Prostate gland (tissue), 2 donors: ENCODE measurements at regions not wholly inside any gene's neighbourhood (a gene's known extent, or its start where the extent isn't known, plus 50 kb on each side); places are given as distances from the start of the nearest gene placed in this dataset.

Experiments used
- POLR2A ChIP-seq: fragments of 450-650 bp; IDR thresholded peaks from one replicate; pipeline ENCODE4 v1.6.1; 2016; ENCODE audit warnings: antibody characterized with exemption, mild to moderate bottlenecking
- TF ChIP-seq, protein P1 (sequence below), 4 experiments: fragments of 200-600 bp in 2 of 4; fragments of 450-650 bp in 2 of 4; sonication (generic) in 2 of 4; IDR thresholded peaks; 1 replicate in 3 of 4; 2 replicates in 1 of 4; pipeline ENCODE4 v1.5.1; 2016 to 2019; ENCODE audit warnings: antibody characterized with exemption in 4 of 4, mild to moderate bottlenecking in 2 of 4, moderate library complexity in 2 of 4

DNA sequence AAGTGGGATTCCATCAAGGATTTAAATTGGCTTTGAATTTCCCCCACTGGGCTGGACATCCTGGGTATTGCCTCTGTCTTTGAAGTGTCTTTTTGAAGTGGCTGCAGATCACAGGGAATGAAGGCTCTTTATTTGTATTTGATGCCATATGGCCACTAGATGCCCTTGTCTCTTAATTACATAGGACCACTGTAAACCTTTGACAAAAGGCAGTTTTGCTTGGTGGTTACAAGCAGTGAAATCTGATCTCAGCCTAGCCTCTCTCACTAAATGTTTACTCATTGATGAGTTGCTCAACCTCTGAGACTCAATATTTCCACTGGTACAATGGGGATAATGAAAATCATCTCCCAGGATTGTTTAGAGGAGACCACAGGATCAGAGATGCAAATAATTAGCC, 102.2 kb downstream of the INSIG2 start:
- TF ChIP-seq, protein P1, sequence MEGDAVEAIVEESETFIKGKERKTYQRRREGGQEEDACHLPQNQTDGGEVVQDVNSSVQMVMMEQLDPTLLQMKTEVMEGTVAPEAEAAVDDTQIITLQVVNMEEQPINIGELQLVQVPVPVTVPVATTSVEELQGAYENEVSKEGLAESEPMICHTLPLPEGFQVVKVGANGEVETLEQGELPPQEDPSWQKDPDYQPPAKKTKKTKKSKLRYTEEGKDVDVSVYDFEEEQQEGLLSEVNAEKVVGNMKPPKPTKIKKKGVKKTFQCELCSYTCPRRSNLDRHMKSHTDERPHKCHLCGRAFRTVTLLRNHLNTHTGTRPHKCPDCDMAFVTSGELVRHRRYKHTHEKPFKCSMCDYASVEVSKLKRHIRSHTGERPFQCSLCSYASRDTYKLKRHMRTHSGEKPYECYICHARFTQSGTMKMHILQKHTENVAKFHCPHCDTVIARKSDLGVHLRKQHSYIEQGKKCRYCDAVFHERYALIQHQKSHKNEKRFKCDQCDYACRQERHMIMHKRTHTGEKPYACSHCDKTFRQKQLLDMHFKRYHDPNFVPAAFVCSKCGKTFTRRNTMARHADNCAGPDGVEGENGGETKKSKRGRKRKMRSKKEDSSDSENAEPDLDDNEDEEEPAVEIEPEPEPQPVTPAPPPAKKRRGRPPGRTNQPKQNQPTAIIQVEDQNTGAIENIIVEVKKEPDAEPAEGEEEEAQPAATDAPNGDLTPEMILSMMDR (IDR thresholded peaks at IDR 0.05), result no peak
- TF ChIP-seq POLR2A, result no peak
